B cell (primary cell): ENCODE measurements at regions not wholly inside any gene's neighbourhood (a gene's known extent, or its start where the extent isn't known, plus 50 kb on each side); places are given as distances from the start of the nearest gene placed in this dataset.

Source experiments
- ATAC-seq: fragments of 200-7000 bp; cut with Tn5 transposase; one replicate; pipeline ENCODE4 v1.10.0; 2021; ENCODE audit warnings: low read depth, mild to moderate bottlenecking, moderate number of reproducible peaks, moderate library complexity
- CTCF ChIA-PET: fragments of 350-600 bp; sonication (Branson Sonifier 250); formaldehyde crosslinking; loops from one replicate; lab custom pipeline; 2021; ENCODE audit warnings: antibody characterized with exemption, inconsistent platforms; lab: Charles Lee
- POLR2A ChIA-PET: fragments of 350-600 bp; sonication (Branson Sonifier 250); formaldehyde crosslinking; loops from one replicate; lab custom pipeline; 2021; ENCODE audit warnings: antibody characterized with exemption; lab: Charles Lee
- DNase-seq: peaks from one replicate; pipeline ENCODE4 v3.0.0; 2013
- H2AFZ ChIP-seq: 2 replicates; pipeline ENCODE4 v1.6.1; 2012; ENCODE audit warnings: mild to moderate bottlenecking, low read depth, low read length; ENCODE audit not compliant: insufficient read depth, poor library complexity, severe bottlenecking
- H3K27ac ChIP-seq, 2 donors: 1 replicate in 1 of 2; 2 replicates in 1 of 2; pipeline ENCODE4 v1.5.1; 2012 to 2013; ENCODE audit warnings: low read length in 2 of 2, mild to moderate bottlenecking in 2 of 2, moderate library complexity in 1 of 2
- H3K27me3 ChIP-seq, 4 experiments: fragments of 200-600 bp in 1 of 4; sonication (generic) in 1 of 4; replicated peaks in 1 of 4; 1 replicate in 2 of 4; 2 replicates in 2 of 4; pipeline versions ENCODE4 v1.6.1 to v1.7.0; 2013 to 2016; ENCODE audit warnings: low read length in 3 of 4, mild to moderate bottlenecking in 2 of 4, mixed read lengths in 1 of 4, moderate library complexity in 1 of 4; ENCODE audit not compliant: insufficient read depth in 4 of 4, control insufficient read depth in 3 of 4; ENCODE audit errors: control extremely low read depth in 1 of 4
- H3K36me3 ChIP-seq, 2 experiments: replicated peaks in 1 of 2; 1 replicate in 1 of 2; 2 replicates in 1 of 2; pipeline versions ENCODE4 v1.6.1 to v1.7.1; 2013; ENCODE audit warnings: low read length in 1 of 2; ENCODE audit not compliant: insufficient read depth in 2 of 2, control insufficient read depth in 1 of 2; ENCODE audit errors: control extremely low read depth in 1 of 2, extremely low read depth in 1 of 2
- H3K4me1 ChIP-seq, 2 donors: fragments of 200-600 bp in 1 of 2; sonication (generic) in 1 of 2; 1 replicate in 1 of 2; 2 replicates in 1 of 2; pipeline versions ENCODE4 v1.5.1 to v1.6.1; 2013 to 2017; ENCODE audit warnings: low read length in 2 of 2; ENCODE audit not compliant: control insufficient read depth in 2 of 2, insufficient read depth in 2 of 2
- H3K4me2 ChIP-seq: replicated peaks from 2 replicates; pipeline ENCODE3; 2012; ENCODE audit warnings: mild to moderate bottlenecking, low read depth, low read length; ENCODE audit not compliant: poor library complexity, severe bottlenecking
- H3K4me3 ChIP-seq, 5 experiments: fragments of 200-600 bp in 1 of 5; sonication (generic) in 1 of 5; 1 replicate in 3 of 5; 2 replicates in 2 of 5; pipeline versions ENCODE4 v1.5.1 to v1.7.0; 2011 to 2016; ENCODE audit warnings: low read length in 4 of 5, mild to moderate bottlenecking in 4 of 5, low read depth in 2 of 5, control low read depth in 1 of 5, moderate library complexity in 1 of 5; ENCODE audit not compliant: insufficient read depth in 1 of 5; ENCODE audit errors: control extremely low read depth in 1 of 5, extremely low read depth in 1 of 5
- H3K79me2 ChIP-seq: fragments of 200-600 bp; sonication (generic); one replicate; pipeline ENCODE4 v1.6.0; 2016; ENCODE audit warnings: low read length; ENCODE audit not compliant: control insufficient read depth, insufficient read depth
- H3K9ac ChIP-seq: fragments of 200-600 bp; sonication (generic); 2 replicates; pipeline ENCODE4 v1.6.1; 2017; ENCODE audit warnings: mild to moderate bottlenecking, low read length, moderate library complexity
- H3K9me3 ChIP-seq, 3 donors: one replicate each; pipeline versions ENCODE4 v1.6.1 to v1.7.1; 2013; ENCODE audit warnings: low read length in 2 of 3; ENCODE audit not compliant: control insufficient read depth in 2 of 3, insufficient read depth in 1 of 3; ENCODE audit errors: control extremely low read depth in 1 of 3
- H4K20me1 ChIP-seq: 2 replicates; pipeline ENCODE4 v1.6.0; 2012; ENCODE audit warnings: mild to moderate bottlenecking, low read length; ENCODE audit not compliant: insufficient read depth, control insufficient read depth, poor library complexity, severe bottlenecking
- H3K27ac Mint-ChIP-seq: one replicate; pipeline ENCODE4 v1.8.0; 2021; ENCODE audit warnings: mixed read lengths
- H3K27me3 Mint-ChIP-seq: one replicate; pipeline ENCODE4 v1.8.0; 2021; ENCODE audit warnings: mixed read lengths
- H3K4me1 Mint-ChIP-seq: one replicate; pipeline ENCODE4 v1.8.0; 2021; ENCODE audit warnings: mixed read lengths
- H3K4me3 Mint-ChIP-seq: one replicate; pipeline ENCODE4 v1.8.0; 2021; ENCODE audit warnings: mixed read lengths
- H3K9me3 Mint-ChIP-seq: one replicate; pipeline ENCODE4 v1.8.0; 2022; ENCODE audit warnings: mixed read lengths; ENCODE audit not compliant: insufficient read depth
- CTCF ChIP-seq: fragments of 200-600 bp; IDR thresholded peaks from one replicate; pipeline ENCODE4 v1.8.0; 2022; ENCODE audit warnings: antibody characterized with exemption, mild to moderate bottlenecking
- EZH2 ChIP-seq: IDR thresholded peaks from 2 replicates; pipeline ENCODE4 v1.6.1; 2012; ENCODE audit warnings: borderline replicate concordance, low read depth, mild to moderate bottlenecking, moderate library complexity, low read length; ENCODE audit not compliant: insufficient read depth, poor library complexity, severe bottlenecking
- WGBS: methylation state at CpG from one replicate; pipeline ENCODE4 v1.1.5; 2013; ENCODE audit warnings: missing lambda C conversion rate; ENCODE audit not compliant: insufficient coverage; 5-methylcytosine and 5-hydroxymethylcytosine counted together
- intact Hi-C: fragments of 100-400 bp; cut with micrococcal nuclease; formaldehyde crosslinking; loops from one replicate; pipeline ENCODE4 v1.10.0; 2022

DNA sequence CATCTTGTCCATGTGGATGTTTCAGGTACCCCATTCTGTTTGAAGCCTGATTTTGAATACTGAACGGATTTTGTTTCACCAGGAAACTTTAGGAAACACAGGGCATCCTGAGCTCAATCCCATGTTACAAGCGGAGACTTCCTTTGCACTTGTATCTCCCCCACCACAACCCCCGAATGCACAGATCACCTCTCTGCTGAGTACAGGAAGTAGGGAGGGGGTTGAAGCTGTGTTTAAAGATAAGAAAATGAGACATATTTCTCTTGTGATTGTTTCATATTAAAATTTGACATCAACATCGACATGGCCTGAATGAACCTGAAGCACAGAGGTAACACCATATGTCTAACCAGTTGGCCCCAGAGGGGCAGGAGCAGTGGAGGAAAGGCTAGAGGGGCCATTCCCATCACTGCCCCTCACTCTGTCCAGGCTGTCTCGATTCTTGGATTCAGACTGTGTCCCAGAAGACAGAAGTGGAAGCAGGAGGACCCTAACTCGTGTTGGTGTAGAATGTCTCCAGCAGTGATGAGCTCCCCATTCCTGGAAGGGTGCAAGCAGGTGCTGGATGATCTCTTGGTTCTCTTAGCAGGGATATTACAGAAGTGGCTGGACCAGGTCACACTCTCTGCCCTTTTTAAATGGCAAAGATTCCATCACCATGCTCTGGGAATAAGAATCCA lies 59.6 kb upstream of the IQSEC1 start:
- no peak overlapping the region for H3K4me2 ChIP-seq
- no peak overlapping the region for H3K27ac ChIP-seq
- H3K27me3 Mint-ChIP-seq: peaks cover 27% of the 10 kb centered on the region
- H3K27me3 ChIP-seq: peaks cover 0 to 12% (median 1%) of the 10 kb centered on the region in 4 experiments
- no peak overlapping the region for H3K27ac Mint-ChIP-seq
- no peaks in the 10 kb centered on the region for H3K9me3 Mint-ChIP-seq
- H3K36me3 ChIP-seq: no peaks in the 10 kb centered on the region
- H2AFZ ChIP-seq: no peak overlapping the region
- H3K9me3 ChIP-seq: no peaks in the 10 kb centered on the region
- no peak overlapping the region for H3K9ac ChIP-seq
- no peak overlapping the region for H3K4me3 ChIP-seq
- ATAC-seq: no peak
- H3K4me1 Mint-ChIP-seq: no peaks in the 10 kb centered on the region
- H4K20me1 ChIP-seq: no peaks in the 10 kb centered on the region
- H3K4me1 ChIP-seq: no peaks in the 10 kb centered on the region
- no peaks in the 10 kb centered on the region for H3K79me2 ChIP-seq
- intact Hi-C loops: no loop called here
- 36% methylated on average over 2 of the region's 6 CpGs for WGBS
- TF ChIP-seq CTCF (no peak), EZH2 (no peak)
- no peak overlapping the region for H3K4me3 Mint-ChIP-seq
- DNase-seq: no peak
- ChIA-PET CTCF (no interaction called here), POLR2A (no interaction called here)

- Histone ChIP-seq H3K9me3 (no peaks in the 10 kb centered on the region), H3K9ac (no peak overlapping the region), H3K27ac (no peak overlapping the region), H3K4me2 (no peak overlapping the region), H4K20me1 (no peaks in the 10 kb centered on the region), H2AFZ (no peak overlapping the region), H3K4me1 (no peaks in the 10 kb centered on the region), H3K27me3 (peaks cover 0 to 12% (median 1%) of the 10 kb centered on the region in 4 experiments), H3K36me3 (no peaks in the 10 kb centered on the region), H3K79me2 (no peaks in the 10 kb centered on the region), H3K4me3 (no peak overlapping the region)
- ChIA-PET CTCF (no interaction called here), POLR2A (no interaction called here)
- WGBS: 78% methylated on average over 4 of the region's 4 CpGs
- H3K27ac Mint-ChIP-seq: no peak overlapping the region
- ATAC-seq: no peak
- H3K4me3 Mint-ChIP-seq: no peak overlapping the region
- no peaks in the 10 kb centered on the region for H3K4me1 Mint-ChIP-seq
- intact Hi-C loops: no loop called here
- TF ChIP-seq CTCF (no peak), EZH2 (no peak)
- peaks cover 25% of the 10 kb centered on the region for H3K27me3 Mint-ChIP-seq
- DNase-seq: no peak
- H3K9me3 Mint-ChIP-seq: no peaks in the 10 kb centered on the region
These were observed 59.1 kb upstream of the IQSEC1 start for GRCh38 chr3:13132281-13132680.
